ENCODE measurements at regions not wholly inside any gene's neighbourhood (a gene's known extent, or its start where the extent isn't known, plus 50 kb on each side); places are given as distances from the start of the nearest gene placed in this dataset.

DNA sequence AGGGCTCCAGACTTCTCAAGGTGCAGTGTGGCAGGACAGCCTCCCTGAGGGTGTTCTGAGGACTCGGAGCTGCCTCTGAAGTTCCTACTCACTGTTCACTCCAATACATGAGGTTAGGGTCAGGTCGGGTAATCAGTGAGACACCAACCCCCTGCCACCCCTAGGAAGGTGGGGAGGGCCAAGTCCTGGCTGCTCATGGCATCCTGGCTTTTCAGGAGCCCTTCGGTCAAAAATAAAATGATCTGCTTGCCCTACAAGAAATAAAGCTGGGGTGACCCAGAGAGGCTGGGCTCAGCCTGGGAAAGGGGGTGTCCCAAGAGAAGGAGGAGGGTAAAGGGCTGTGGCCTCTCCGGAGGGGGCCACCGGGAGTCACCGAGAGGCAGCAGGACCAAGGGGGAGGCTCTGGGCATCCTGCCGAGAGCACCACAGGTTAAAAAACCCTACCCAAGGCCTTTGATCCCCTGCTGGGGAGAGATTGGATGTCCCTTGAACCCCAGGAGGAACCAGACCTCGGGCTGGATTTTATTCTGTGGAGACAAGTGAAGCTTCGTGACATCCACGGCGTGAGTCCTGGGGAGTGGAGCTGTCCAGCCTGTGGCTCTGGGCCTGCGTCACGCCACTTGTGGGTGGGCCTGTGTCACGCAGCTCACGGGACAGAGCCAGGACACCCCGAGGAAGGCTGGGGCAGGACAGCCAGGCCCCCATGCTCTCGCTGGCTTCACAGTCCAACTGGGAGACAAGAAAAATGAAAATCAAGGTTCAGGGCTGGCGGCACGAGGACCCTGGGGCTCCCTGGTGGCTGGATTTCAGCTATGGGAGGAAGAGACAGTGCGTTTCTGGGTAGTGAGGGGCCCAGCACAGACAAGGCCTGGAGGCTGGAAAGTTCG lies 102.2 kb upstream of the FGF3 start:
- TF ChIP-seq, protein P1, sequence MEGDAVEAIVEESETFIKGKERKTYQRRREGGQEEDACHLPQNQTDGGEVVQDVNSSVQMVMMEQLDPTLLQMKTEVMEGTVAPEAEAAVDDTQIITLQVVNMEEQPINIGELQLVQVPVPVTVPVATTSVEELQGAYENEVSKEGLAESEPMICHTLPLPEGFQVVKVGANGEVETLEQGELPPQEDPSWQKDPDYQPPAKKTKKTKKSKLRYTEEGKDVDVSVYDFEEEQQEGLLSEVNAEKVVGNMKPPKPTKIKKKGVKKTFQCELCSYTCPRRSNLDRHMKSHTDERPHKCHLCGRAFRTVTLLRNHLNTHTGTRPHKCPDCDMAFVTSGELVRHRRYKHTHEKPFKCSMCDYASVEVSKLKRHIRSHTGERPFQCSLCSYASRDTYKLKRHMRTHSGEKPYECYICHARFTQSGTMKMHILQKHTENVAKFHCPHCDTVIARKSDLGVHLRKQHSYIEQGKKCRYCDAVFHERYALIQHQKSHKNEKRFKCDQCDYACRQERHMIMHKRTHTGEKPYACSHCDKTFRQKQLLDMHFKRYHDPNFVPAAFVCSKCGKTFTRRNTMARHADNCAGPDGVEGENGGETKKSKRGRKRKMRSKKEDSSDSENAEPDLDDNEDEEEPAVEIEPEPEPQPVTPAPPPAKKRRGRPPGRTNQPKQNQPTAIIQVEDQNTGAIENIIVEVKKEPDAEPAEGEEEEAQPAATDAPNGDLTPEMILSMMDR (IDR thresholded peaks at IDR 0.05) = no peak
- no peaks in the 10 kb centered on the region for H3K9me3 Mint-ChIP-seq
- ChIA-PET CTCF (no interaction called here), POLR2A (no interaction called here)
- H3K4me3 Mint-ChIP-seq = no peak overlapping the region
- no peak overlapping the region for H3K27ac Mint-ChIP-seq
- peaks cover 0 to 16% of the 10 kb centered on the region in 2 experiments for H3K9me3 ChIP-seq (ENCODE audit: control insufficient read depth in 1 of 2, insufficient read depth in 1 of 2, low read length in 2 of 2)
- no peak overlapping the region for H3K4me3 ChIP-seq (ENCODE audit: low read length)
- DNase-seq = peak in 1 of 14 experiments; percentile 31
- no peak for ATAC-seq (ENCODE audit: poor library complexity)
- no peaks in the 10 kb centered on the region for H3K4me1 Mint-ChIP-seq (ENCODE audit: low read depth)
- peaks cover 7% of the 10 kb centered on the region for H3K4me1 ChIP-seq (ENCODE audit: insufficient read depth, low read length)
- intact Hi-C loops (cut with DNase I, micrococcal nuclease) = no loop called here
- H3K27me3 Mint-ChIP-seq = peaks cover 67% of the 10 kb centered on the region
- no peak overlapping the region for H3K27ac ChIP-seq (ENCODE audit: low read depth in 1 of 2, low read length in 2 of 2)
- peaks cover 10 to 35% of the 10 kb centered on the region in 2 experiments for H3K27me3 ChIP-seq (ENCODE audit: control insufficient read depth in 1 of 2, insufficient read depth in 2 of 2, low read length in 2 of 2)
- no peaks in the 10 kb centered on the region for H3K36me3 Mint-ChIP-seq (ENCODE audit: low read depth)
- H3K36me3 ChIP-seq (ENCODE audit: insufficient read depth, low read length) = no peaks in the 10 kb centered on the region

DNA sequence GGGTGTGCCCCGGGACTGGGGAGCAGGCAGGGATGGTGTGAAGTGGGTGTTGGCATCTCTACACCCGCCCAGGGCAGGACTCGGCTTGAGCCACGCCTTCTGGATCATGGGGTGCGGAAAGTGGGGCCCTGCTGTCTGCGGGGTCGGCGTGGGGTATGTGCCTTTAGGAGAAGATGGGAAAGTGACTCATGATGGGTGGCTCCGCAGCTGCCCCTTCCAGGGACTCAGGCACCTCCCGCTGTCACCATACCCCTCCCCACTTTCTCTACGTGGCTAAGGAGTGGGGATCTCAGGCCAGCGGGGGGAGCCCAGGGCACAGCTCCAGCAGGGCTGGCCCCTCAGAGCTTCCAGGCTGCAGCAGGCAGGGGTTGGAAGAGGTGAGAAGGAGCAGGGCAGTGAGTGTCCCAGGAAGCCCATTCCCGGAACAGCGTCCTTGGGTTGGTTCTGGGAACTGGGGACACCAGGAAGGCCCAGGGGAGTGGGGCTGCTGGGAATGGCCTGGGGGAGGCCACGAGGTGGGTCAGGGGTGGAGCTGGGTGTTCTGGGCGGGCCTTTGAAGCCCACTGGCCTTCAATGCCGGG lies 102.9 kb upstream of the FGF3 start:
- no peak overlapping the region for H3K27ac Mint-ChIP-seq
- Histone ChIP-seq H3K9me3 (ENCODE audit: control insufficient read depth in 1 of 2, insufficient read depth in 1 of 2, low read length in 2 of 2) (peaks cover 0 to 9% of the 10 kb centered on the region in 2 experiments), H3K4me1 (ENCODE audit: insufficient read depth, low read length) (peaks cover 7% of the 10 kb centered on the region), H3K27me3 (ENCODE audit: control insufficient read depth in 1 of 2, insufficient read depth in 2 of 2, low read length in 2 of 2) (peaks cover 13 to 41% of the 10 kb centered on the region in 2 experiments), H3K4me3 (ENCODE audit: low read length) (no peak overlapping the region), H3K27ac (ENCODE audit: low read depth in 1 of 2, low read length in 2 of 2) (no peak overlapping the region), H3K36me3 (ENCODE audit: insufficient read depth, low read length) (no peaks in the 10 kb centered on the region)
- intact Hi-C loops (cut with DNase I, micrococcal nuclease) = no loop called here
- no peaks in the 10 kb centered on the region for H3K4me1 Mint-ChIP-seq (ENCODE audit: low read depth)
- H3K9me3 Mint-ChIP-seq = no peaks in the 10 kb centered on the region
- ATAC-seq (ENCODE audit: poor library complexity) = no peak
- no peak overlapping the region for H3K4me3 Mint-ChIP-seq
- H3K36me3 Mint-ChIP-seq (ENCODE audit: low read depth) = no peaks in the 10 kb centered on the region
- TF ChIP-seq, protein P1 (IDR thresholded peaks at IDR 0.05) = no peak
- DNase-seq = no peak
- ChIA-PET POLR2A (no interaction called here), CTCF (interaction anchor here (1.4 kb wide), 1 partner anchor 274 kb away, joined by 3 read pairs; no protein-coding TSS in a partner anchor)
- peaks cover 69% of the 10 kb centered on the region for H3K27me3 Mint-ChIP-seq

DNA sequence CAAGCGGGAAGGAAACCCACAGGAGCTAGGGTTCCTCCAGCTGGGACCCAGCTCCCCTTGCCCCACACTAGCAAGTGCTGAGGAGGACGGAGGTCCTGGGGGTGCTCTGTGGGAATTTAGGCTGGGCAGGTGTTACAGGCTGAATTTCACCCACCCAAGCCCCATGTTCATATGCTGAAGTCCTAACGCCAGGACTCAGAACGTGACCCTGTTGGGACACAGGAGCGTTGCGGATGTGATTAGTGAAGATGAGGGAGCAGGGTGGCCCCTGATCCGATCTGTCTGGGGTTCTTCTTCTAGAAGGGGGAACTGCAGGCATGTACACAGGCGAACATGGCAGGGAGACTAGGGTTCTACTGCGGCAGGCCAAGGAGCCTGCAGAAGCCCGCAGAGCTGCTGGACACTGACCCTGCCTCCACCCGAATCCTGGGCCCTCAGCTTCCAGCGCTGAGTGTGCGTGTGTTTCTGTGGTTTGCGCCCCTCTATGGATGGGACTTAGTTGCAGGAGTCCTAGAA lies 103.4 kb upstream of the FGF3 start:
- intact Hi-C loops (cut with DNase I, micrococcal nuclease) = no loop called here
- Mint-ChIP-seq H3K36me3 (ENCODE audit: low read depth) (no peaks in the 10 kb centered on the region), H3K4me1 (ENCODE audit: low read depth) (no peaks in the 10 kb centered on the region), H3K27ac (no peak overlapping the region), H3K27me3 (peaks cover 74% of the 10 kb centered on the region), H3K9me3 (no peaks in the 10 kb centered on the region), H3K4me3 (no peak overlapping the region)
- DNase-seq = no peak
- no peak for ATAC-seq (ENCODE audit: poor library complexity)
- Histone ChIP-seq H3K27ac (ENCODE audit: low read depth in 1 of 2, low read length in 2 of 2) (no peak overlapping the region), H3K36me3 (ENCODE audit: insufficient read depth, low read length) (no peaks in the 10 kb centered on the region), H3K27me3 (ENCODE audit: control insufficient read depth in 1 of 2, insufficient read depth in 2 of 2, low read length in 2 of 2) (peaks cover 13 to 43% of the 10 kb centered on the region in 2 experiments), H3K4me1 (ENCODE audit: insufficient read depth, low read length) (peaks cover 7% of the 10 kb centered on the region), H3K9me3 (ENCODE audit: control insufficient read depth in 1 of 2, insufficient read depth in 1 of 2, low read length in 2 of 2) (peaks cover 0 to 9% of the 10 kb centered on the region in 2 experiments), H3K4me3 (ENCODE audit: low read length) (no peak overlapping the region)
- ChIA-PET POLR2A (no interaction called here), CTCF (interaction anchor here (1.4 kb wide), 1 partner anchor 273 kb away, joined by 3 read pairs; no protein-coding TSS in a partner anchor)
- TF ChIP-seq, protein P1 (IDR thresholded peaks at IDR 0.05) = no peak

All from CD4-positive, alpha-beta T cell (primary cell).